HG02970 (cell line): ENCODE measurements at regions not wholly inside any gene's neighbourhood (a gene's known extent, or its start where the extent isn't known, plus 50 kb on each side); places are given as distances from the start of the nearest gene placed in this dataset.
"Not testable (repeated sequence)": the region's sequence is repeated elsewhere in the genome, so short reads cannot be mapped to it uniquely, and the experiment has no call there.

Experiments
- ATAC-seq: cut with Tn5 transposase; IDR thresholded peaks from one replicate; pipeline ENCODE4 v1.9.1; 2021; ENCODE audit warnings: mild to moderate bottlenecking, moderate library complexity, moderate number of reproducible peaks; ENCODE audit not compliant: unreplicated experiment, low FRiP score

DNA sequence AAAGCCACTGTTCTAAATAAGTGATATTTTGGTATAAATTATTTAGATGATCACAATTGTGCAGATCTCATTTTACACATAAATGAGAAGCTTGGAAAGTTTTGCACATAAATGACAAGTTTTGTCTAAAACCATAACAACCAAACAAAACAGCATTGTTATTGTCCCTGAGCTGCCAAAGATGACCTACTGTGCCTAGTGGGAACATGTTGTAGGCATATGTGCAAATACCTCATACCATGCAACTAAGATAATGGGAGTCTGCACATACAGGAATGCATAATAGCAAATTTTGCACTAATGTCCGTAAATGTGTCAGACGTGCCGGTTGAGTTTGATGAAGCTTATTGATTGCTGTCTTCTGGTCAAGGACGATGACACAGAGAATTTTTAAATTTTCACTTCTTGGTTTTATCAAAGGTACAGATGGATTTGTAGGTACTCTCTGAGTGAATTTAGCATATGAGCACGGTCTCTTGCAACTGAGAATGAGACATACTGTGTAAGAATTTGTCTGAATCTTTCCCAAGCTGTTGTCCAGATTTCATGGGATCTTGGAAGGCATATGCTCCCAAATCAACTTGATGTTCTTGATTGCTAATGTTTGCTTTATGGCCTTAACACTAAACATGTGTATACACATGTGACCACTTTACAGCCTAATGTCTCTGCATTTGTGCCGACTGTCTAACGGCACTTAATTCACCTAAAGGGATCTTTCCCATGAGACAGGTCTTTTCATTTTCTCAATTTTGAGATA is 1133.5 kb downstream of the FAT4 start:
- ATAC-seq, result no peak

- ATAC-seq, result no peak
These were observed 1136.6 kb downstream of the FAT4 start for GRCh38 chr4:126451237-126451873.

DNA sequence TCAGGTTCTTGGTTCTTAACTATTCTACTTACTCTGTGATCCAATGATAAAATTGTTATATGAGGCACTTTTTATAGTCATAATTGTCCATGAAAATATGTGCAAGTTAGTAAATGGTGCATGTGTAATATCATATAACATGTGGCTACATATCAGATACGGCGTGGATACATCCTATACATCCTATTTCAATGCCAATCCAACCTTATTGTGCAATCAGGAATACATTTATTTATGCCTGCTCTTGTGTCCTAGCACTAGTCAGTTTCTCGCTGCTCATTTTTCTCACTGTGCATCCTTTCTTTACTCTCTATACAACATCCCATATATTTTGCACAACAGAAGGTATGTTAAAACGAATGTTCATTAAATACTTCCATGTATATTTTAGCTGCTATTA is 1141.1 kb downstream of the FAT4 start:
- no peak for ATAC-seq

- no peak for ATAC-seq
These were observed 1144.2 kb downstream of the FAT4 start for GRCh38 chr4:126458993-126459392.

GRCh38 chr4:126465341-126465740 is 1150.6 kb downstream of the FAT4 start:
- ATAC-seq, result no peak

- ATAC-seq, result no peak
These were observed 1152.1 kb downstream of the FAT4 start for GRCh38 chr4:126466848-126467247.

DNA sequence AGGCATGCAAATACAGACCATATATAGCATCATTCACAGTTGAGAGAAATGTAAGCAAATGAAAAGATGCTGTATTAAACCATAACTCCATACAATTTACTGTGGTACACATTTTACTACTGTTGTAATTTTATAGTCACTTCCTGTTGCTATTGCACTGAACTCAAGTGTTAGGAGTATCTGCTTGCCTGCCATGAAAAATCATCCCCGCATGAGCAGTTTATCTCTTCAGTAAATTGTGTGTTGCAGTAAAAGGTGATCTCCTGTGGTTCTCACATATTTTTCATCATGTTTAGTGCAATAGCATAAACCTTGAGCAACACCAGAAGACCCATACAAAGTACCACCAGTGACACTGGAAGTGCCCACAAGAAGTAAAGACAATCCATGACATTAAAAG is 1153.4 kb downstream of the FAT4 start:
- no peak for ATAC-seq

- no peak for ATAC-seq
These were observed 1156.1 kb downstream of the FAT4 start for GRCh38 chr4:126470862-126471261.

GRCh38 chr4:126475730-126476129 is 1157.0 kb upstream of the INTU start:
- ATAC-seq, result no peak

GRCh38 chr4:126479709-126480108 is 1153.0 kb upstream of the INTU start:
- no peak for ATAC-seq

GRCh38 chr4:126482311-126482710 is 1150.4 kb upstream of the INTU start:
- no peak for ATAC-seq

DNA sequence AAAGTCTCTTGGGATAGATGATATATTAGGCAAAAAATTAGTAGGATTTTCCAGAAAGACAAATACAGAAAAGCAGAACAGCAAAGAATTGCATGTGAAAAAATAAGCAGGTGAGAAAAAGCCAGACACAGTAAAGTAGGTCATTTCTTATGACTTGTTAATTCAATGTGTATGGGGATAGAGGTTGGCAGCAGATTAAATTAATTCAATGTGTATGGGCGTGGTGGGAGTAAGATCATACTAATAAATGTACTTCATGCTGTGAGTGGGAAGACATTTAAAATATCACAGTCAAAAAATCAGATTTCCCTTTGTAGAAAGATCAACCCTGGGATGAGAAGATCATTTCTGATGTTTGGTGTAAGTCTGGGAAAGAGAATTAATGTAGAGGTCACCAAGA is 1146.4 kb upstream of the INTU start:
- no peak for ATAC-seq

DNA sequence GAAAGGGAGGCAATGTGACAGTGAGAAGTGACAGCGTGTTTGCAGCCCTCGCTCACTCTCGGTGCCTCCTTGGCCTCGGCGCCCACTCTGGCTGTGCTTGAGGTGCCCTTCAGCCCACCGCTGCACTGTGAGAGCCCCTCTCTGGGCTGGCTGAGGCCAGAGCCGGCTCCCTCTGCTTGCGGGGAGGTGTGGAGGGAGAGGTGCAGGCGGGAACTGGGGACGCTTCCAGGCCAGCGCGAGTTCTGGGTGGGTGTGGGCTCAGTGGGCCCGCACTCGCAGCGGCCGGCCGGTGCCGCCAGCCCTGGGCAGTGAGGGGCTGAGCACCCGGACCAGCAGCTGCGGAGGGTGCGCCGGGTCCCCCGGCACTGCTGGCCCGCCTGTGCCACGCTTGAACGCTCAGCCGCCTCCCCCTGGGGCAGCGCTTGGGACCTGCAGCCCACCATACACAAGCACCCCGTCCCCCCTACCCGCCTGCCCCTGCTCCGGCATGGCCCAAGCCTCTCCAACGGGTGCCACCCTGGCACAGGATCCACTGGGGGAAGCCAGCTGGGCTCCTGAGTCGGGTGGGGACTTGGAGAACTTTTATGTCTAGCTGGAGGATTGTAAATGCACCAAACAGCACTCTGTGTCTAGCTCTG is 1142.8 kb upstream of the INTU start:
- ATAC-seq, result no peak

GRCh38 chr4:126495163-126495752 is 1137.5 kb upstream of the INTU start:
- no peak for ATAC-seq

DNA sequence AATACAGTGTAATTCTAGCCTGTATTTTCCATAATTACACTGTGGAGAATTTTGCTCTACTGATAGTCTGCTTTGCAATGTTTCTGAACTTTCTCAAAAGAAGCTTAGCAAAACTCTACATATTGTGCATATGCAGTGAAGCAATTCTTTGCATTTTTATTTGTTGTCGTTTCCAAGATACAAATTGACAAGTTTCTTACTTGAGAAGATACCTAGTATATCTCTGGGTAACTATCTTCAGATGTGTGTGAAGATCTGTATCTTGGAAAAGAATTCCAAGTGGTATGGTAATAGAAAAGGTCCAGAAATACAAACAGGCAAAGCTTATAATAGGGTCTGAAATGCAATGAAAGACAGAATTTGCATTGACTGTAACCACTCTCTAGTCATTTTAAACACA is 1119.8 kb upstream of the INTU start:
- no peak for ATAC-seq

GRCh38 chr4:126513596-126513995 is 1119.2 kb upstream of the INTU start:
- ATAC-seq, result no peak

DNA sequence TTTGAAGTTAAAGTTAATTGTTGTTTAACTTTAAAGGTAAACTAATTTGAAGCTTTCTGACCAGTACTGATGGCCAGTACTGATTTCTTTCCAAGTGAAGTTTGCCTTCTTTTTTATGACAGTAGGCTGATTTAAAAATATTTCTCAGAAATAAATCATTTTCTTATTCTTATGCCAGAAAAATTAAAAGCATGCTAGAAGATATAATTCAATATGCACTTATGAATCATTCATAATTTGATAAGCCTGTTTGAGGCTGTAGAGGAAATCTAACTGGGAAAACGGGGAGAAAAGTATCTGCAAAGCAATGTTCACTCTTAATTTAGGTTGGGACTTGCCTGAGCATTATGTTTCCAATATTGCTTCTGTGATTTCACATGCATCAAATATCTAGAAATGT is 1112.0 kb upstream of the INTU start:
- no peak for ATAC-seq

DNA sequence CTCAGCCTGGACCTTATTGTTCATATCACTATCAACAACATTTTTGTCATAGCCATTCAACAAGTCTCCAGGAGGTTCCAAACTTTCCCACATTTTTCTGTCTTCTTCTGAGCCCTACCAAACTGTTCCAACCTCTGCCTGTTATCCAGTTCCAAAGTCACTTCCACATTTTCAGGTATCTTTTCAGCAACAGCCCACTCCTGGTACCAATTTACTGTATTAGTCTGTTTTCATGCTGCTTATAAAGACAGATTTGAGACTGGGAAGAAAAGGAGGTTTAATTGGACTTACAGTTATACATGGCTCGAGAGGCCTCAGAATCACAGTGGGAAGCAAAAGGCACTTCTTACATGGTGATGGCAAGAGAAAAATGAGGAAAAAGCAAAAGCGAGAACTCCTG is 1107.4 kb upstream of the INTU start:
- ATAC-seq, result not testable (repeated sequence)

DNA sequence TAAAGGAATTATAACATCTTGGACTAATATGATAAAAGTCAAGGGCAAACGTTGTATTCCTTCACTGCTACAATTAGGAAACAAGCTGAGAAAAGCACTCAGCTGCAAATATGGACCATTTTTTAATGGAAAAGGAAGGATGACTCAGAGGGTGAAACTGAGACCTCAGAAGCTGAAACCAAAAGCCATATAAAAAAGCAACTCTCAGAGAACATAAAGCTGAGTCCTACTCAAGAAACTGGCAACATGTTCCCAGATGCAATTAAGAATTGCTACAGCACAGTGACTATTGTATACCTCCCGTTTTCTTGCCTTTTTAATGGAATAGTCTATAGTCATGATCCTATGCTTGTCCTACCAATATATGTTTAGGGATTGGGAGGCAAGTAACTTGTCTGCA is 1106.4 kb upstream of the INTU start:
- ATAC-seq, result no peak

- no peak for ATAC-seq
These were observed 1102.8 kb upstream of the INTU start for GRCh38 chr4:126529997-126530396.

DNA sequence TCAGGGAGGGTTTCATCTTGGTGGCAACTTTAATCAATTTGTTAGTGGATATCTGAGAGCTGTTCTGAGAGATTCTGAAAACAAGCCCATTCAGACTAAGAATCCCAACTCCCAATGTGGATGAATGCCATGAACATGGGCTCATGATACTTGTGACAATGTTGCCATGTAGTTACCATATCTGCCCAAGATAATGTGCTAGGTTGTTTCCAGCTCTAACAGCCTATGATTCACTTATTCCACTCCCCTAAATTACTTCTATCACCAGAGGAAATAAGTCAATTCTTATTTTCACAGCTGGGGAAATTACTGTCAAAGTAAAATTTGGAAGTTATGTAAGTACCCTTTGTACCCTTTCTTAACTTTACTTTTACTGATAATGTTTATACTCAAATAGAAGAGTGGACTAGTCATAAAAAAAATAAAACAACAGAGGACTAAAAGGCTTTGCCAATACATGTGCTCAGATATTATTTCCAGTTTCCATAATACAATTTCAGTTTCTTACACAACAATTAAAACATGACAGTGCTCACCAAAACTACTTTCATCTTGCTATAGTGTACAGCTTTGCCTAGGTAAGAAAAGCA is 1101.7 kb upstream of the INTU start:
- ATAC-seq, result no peak
